Transverse colon (tissue), 4 donors: ENCODE measurements at regions not wholly inside any gene's neighbourhood (a gene's known extent, or its start where the extent isn't known, plus 50 kb on each side); places are given as distances from the start of the nearest gene placed in this dataset.

Source experiments
- DNase-seq: peaks from one replicate; pipeline ENCODE4 v3.0.0-alpha.2; 2019
- H3K27ac ChIP-seq, 4 donors: fragments of 200-600 bp; sonication (generic); 2 replicates each; pipeline ENCODE4 v1.5.1; 2016 to 2018; ENCODE audit warnings: inconsistent platforms in 4 of 4
- H3K27me3 ChIP-seq: fragments of 200-600 bp; sonication (generic); 2 replicates; pipeline ENCODE4 v1.5.1; 2017; ENCODE audit warnings: inconsistent platforms
- H3K36me3 ChIP-seq, 4 donors: fragments of 200-600 bp; sonication (generic); 2 replicates each; pipeline ENCODE4 v1.5.1; 2017 to 2019; ENCODE audit warnings: inconsistent platforms in 4 of 4
- H3K4me1 ChIP-seq, 4 donors: fragments of 200-600 bp; sonication (generic); 2 replicates each; pipeline ENCODE4 v1.5.1; 2017 to 2020; ENCODE audit warnings: inconsistent platforms in 4 of 4
- H3K4me3 ChIP-seq, 4 donors: fragments of 200-600 bp; sonication (generic); 1 replicate in 1 of 4; 2 replicates in 3 of 4; pipeline versions ENCODE4 v1.5.1 to v1.6.1; 2017 to 2019; ENCODE audit warnings: inconsistent platforms in 4 of 4
- H3K9me3 ChIP-seq, 2 donors: fragments of 200-600 bp; sonication (generic); 2 replicates each; pipeline ENCODE4 v1.5.1; 2017 to 2019; ENCODE audit warnings: inconsistent platforms in 2 of 2
- EP300 ChIP-seq: sonication (generic); formaldehyde crosslinking; IDR thresholded peaks from one replicate; pipeline ENCODE4 v1.6.1; 2017; ENCODE audit warnings: antibody characterized with exemption, low read depth
- POLR2A ChIP-seq: fragments of 450-650 bp; IDR thresholded peaks from one replicate; pipeline ENCODE4 v1.6.1; 2016; ENCODE audit warnings: antibody characterized with exemption, mild to moderate bottlenecking, moderate library complexity
- POLR2AphosphoS5 ChIP-seq, 3 donors: sonication (generic); formaldehyde crosslinking; IDR thresholded peaks; one replicate each; pipeline ENCODE4 v1.6.1; 2016; ENCODE audit warnings: antibody characterized with exemption in 3 of 3
- WGBS, 2 donors: methylation state at CpG; one replicate each; pipeline ENCODE4 v1.1.5; 2018; ENCODE audit warnings: low coverage in 1 of 2; 5-methylcytosine and 5-hydroxymethylcytosine counted together
- in situ Hi-C, 4 donors: fragments of 200-750 bp; cut with MboI; loops; one replicate each; pipeline versions ENCODE4 v1.15.0 to v1.15.1; 2017; ENCODE audit warnings: low sequenced_read_pairs in 3 of 4, low pct_ligation_motif_present in 1 of 4, low pct_unique_long_range_greater_than_20kb in 1 of 4
- intact Hi-C: fragments of 100-400 bp; cut with DNase I; formaldehyde crosslinking; loops from one replicate; pipeline ENCODE4 v1.15.1; 2023; ENCODE audit warnings: low total_unique reads
- TF ChIP-seq, protein P1 (sequence below), 5 experiments: fragments of 200-600 bp in 3 of 5; fragments of 450-650 bp in 2 of 5; sonication (generic) in 3 of 5; IDR thresholded peaks; 1 replicate in 2 of 5; 2 replicates in 3 of 5; pipeline ENCODE4 v1.5.1; 2016 to 2017; ENCODE audit warnings: antibody characterized with exemption in 5 of 5, inconsistent platforms in 3 of 5, mild to moderate bottlenecking in 2 of 5, moderate library complexity in 1 of 5

DNA sequence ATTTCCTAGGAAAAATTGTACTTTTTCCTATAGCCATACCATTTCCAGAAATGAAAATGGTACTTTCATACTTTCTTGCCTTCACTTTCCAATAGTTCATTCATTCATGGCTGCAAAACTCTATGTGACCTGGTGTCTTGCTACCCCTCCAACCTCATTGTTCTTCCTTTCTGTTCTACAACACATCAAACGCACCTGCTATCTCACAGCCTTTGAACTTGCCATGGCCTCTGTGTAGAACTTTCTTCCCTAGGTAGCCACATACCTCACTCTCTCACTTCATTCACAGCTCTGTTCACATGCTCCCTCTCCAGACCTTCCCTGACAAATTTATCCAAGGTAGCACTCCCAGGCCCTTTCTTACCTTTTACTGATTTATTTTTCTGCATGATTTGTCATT, 149.2 kb downstream of the DUSP6 start:
- WGBS, 2 donors, result 80 to 81% methylated on average over 1 of the region's 1 CpG
- in situ Hi-C loops, result no loop called here

DNA sequence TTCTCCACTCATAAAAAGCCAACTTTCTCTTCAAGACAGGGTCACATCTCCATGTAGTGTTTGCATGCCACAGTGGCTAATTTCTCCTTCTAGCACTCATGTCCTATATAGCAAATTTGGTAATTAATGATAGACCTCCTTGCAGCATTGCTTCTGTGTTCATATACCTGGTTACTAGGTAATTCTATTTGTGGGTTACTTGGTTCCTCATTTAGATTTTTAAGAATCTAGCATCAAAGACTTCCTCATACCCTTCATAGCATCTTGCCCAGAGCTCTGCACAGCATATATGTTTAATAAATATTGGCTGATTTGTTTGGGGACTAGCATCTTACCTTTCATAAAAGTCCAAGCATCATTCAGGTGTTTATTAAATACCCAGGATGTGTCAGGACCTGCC, 152.1 kb downstream of the DUSP6 start:
- DNase-seq, result no peak
- TF ChIP-seq POLR2A (no peak), POLR2AphosphoS5 (IDR thresholded peaks at IDR 0.05) (no peak), EP300 (no peak)
- TF ChIP-seq, protein P1, sequence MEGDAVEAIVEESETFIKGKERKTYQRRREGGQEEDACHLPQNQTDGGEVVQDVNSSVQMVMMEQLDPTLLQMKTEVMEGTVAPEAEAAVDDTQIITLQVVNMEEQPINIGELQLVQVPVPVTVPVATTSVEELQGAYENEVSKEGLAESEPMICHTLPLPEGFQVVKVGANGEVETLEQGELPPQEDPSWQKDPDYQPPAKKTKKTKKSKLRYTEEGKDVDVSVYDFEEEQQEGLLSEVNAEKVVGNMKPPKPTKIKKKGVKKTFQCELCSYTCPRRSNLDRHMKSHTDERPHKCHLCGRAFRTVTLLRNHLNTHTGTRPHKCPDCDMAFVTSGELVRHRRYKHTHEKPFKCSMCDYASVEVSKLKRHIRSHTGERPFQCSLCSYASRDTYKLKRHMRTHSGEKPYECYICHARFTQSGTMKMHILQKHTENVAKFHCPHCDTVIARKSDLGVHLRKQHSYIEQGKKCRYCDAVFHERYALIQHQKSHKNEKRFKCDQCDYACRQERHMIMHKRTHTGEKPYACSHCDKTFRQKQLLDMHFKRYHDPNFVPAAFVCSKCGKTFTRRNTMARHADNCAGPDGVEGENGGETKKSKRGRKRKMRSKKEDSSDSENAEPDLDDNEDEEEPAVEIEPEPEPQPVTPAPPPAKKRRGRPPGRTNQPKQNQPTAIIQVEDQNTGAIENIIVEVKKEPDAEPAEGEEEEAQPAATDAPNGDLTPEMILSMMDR (IDR thresholded peaks at IDR 0.05), result no peak

More for the DNA sequence above, 149.2 kb downstream of the DUSP6 start:
- Histone ChIP-seq H3K27me3 (no peaks in the 10 kb centered on the region), H3K27ac (no peak overlapping the region), H3K4me3 (no peak overlapping the region), H3K9me3 (no peaks in the 10 kb centered on the region), H3K4me1 (no peaks in the 10 kb centered on the region), H3K36me3 (no peaks in the 10 kb centered on the region)
- TF ChIP-seq, protein P1 (IDR thresholded peaks at IDR 0.05), result no peak
- TF ChIP-seq EP300, result no peak
- TF ChIP-seq POLR2AphosphoS5 (IDR thresholded peaks at IDR 0.05), result no peak
- no peak for TF ChIP-seq POLR2A
- intact Hi-C loops, result loop anchor here (10.0 kb wide), 1 partner anchor 318 kb away; no protein-coding TSS in a partner anchor
- DNase-seq, result no peak

DNA sequence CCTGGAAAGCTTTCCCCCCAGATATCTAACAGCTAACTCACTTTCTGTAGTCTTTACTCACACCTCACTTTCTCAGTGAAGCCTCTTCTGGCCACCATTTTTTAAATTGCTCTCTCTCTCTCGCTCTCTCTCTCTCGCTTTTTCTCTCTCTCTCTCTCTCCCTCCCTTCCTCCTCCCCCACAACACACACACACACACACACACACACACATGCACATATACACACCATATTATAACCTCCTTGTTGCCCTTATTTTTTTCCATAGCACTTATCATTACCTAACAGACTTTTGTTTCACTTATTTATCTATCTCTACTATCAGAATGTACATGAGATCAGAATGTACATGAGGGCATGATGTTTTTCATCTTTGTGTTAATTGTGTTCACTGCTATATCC, 156.8 kb downstream of the DUSP6 start:
- no peak overlapping the region for H3K27ac ChIP-seq
- no peak overlapping the region for H3K4me3 ChIP-seq
- no peak for TF ChIP-seq EP300
- TF ChIP-seq POLR2AphosphoS5 (IDR thresholded peaks at IDR 0.05), result no peak
- no peak for TF ChIP-seq POLR2A
- TF ChIP-seq, protein P1 (IDR thresholded peaks at IDR 0.05), result no peak
- no peaks in the 10 kb centered on the region for H3K4me1 ChIP-seq
- peaks cover 0 to under 1% of the 10 kb centered on the region in 2 donors for H3K9me3 ChIP-seq
- no peak for DNase-seq
- 92 to 95% methylated on average over 2 of the region's 2 CpGs for WGBS, 2 donors
- H3K27me3 ChIP-seq, result no peaks in the 10 kb centered on the region
- no peaks in the 10 kb centered on the region for H3K36me3 ChIP-seq
- intact Hi-C loops (no loop called here), in situ Hi-C loops (no loop called here)

More for the DNA sequence above, 152.1 kb downstream of the DUSP6 start:
- Histone ChIP-seq H3K9me3 (no peaks in the 10 kb centered on the region), H3K36me3 (no peaks in the 10 kb centered on the region), H3K4me1 (no peaks in the 10 kb centered on the region), H3K4me3 (no peak overlapping the region), H3K27me3 (no peaks in the 10 kb centered on the region), H3K27ac (no peak overlapping the region)
- in situ Hi-C loops, result no loop called here
- intact Hi-C loops, result loop anchor here (10.0 kb wide), 1 partner anchor 315 kb away; no protein-coding TSS in a partner anchor

DNA sequence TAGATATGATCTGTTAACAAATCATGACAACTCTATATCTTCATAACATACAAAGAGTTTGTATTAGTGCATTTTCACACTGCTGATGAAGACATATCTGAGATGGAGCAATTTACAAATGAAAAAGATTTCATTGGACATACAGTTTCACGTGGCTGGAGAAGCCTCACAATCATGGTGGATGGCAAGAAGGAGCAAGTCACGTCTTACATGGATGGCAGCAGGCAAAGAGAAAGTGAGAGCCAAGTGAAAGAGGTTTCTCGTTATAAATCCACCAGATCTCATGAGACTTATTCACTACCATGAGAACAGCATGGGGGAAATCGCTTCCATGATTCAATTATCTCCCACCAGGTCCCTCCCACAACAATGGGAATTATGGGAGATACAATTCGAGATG, 157.6 kb downstream of the DUSP6 start:
- TF ChIP-seq POLR2A (no peak), EP300 (no peak), POLR2AphosphoS5 (IDR thresholded peaks at IDR 0.05) (no peak)
- TF ChIP-seq, protein P1 (IDR thresholded peaks at IDR 0.05), result no peak
- H3K36me3 ChIP-seq, result no peaks in the 10 kb centered on the region
- no peak overlapping the region for H3K4me3 ChIP-seq
- H3K27me3 ChIP-seq, result no peaks in the 10 kb centered on the region
- WGBS, 2 donors, result 80 to 82% methylated on average over 5 of the region's 5 CpGs
- H3K4me1 ChIP-seq, result no peaks in the 10 kb centered on the region
- H3K27ac ChIP-seq, result no peak overlapping the region
- no peak for DNase-seq
- H3K9me3 ChIP-seq, result peaks cover 3 to 9% of the 10 kb centered on the region in 2 donors
- in situ Hi-C loops, result no loop called here
- intact Hi-C loops, result no loop called here
